ENCODE measurements at regions not wholly inside any gene's neighbourhood (a gene's known extent, or its start where the extent isn't known, plus 50 kb on each side); places are given as distances from the start of the nearest gene placed in this dataset.
"Not testable (repeated sequence)": the region's sequence is repeated elsewhere in the genome, so short reads cannot be mapped to it uniquely, and the experiment has no call there.

DNA sequence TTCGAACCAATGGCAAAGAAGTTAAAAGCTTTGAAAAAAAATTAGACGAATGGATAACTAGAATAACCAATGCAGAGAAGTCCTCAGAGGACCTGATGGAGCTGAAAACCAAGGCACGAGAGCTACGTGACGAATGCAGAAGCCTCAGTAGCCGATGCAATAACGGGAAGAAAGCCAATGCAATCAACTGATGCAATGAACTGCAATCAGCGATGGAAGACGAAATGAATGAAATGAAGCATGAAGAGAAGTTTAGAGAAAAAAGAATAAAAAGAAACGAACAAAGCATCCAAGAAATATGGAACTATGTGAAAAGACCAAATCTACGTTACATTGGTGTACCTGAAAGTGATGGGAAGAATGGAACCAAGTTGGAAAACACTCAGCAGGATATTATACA lies 52.6 kb upstream of the MRPS30 start:
- not testable (repeated sequence) for DNase-seq (ENCODE audit: low spot score)

DNA sequence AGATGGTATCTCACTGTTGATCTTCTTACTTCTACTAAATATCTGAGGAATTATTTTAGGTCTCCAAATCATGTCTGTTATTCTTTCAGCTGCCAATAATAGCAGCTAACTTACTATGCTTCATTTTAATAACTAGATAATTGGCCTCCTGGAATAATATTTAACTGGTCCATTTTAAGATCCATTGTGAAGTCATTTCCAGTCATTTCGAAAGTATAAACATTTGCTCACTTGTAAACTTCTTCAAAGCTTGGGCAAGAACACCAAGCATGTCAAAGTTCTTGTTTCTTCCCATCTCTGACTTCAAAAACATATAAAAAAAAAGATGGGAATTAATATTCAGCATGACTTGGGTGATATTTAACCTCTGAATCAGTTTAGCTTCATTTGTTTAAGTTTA lies 61.4 kb upstream of the MRPS30 start:
- no peak for DNase-seq (ENCODE audit: low spot score)

DNA sequence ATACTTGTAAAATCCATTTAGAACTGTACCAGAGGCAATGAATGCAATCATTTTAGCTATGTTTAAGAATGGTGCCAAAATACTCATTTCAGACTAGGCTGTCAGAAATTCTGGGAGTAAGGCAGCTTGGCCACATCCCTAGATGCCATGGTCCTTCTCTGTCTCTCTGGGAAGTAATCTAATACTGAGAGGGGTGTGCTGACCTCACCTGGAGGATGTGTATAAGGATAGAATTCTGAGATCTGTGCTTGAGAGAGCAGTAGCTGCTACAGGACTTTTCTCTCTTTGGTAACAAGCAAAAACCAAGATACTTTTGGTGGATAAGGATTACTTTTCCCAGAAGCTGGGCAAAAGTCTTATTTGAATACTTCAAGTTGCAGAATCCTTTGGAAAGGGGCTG lies 68.1 kb upstream of the MRPS30 start:
- DNase-seq (ENCODE audit: low spot score), result no peak

DNA sequence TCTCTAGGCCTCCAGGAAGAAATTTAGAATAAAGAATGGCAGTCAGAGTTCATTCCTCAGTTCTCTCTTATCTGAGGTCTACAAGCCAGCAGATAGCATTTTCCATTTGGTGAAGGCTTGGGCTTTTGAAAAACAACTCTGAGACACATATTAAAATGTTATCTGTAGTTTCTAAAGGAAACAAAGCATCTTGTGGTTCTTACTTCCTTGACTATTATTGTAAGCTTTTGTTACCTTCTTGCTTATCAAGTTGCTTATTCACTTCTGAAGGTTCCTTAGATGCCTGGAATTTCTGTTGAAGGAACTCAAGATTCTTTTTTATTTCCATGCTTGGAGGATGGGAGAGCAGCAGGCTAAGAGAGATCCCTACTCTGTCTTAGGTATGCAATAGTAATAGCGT lies 79.2 kb upstream of the MRPS30 start:
- DNase-seq (ENCODE audit: low spot score), result no peak

GRCh38 chr5:44727100-44727499 lies 81.6 kb upstream of the MRPS30 start:
- DNase-seq (ENCODE audit: low spot score), result no peak

- DNase-seq (ENCODE audit: low spot score), result no peak
These were observed 88.9 kb upstream of the MRPS30 start for GRCh38 chr5:44719856-44720255.

- no peak for DNase-seq (ENCODE audit: low spot score)
These were observed 93.7 kb upstream of the MRPS30 start for GRCh38 chr5:44714871-44715561.

GRCh38 chr5:44713446-44713845 lies 95.3 kb upstream of the MRPS30 start:
- no peak for DNase-seq (ENCODE audit: low spot score)

GRCh38 chr5:44711901-44712300 lies 96.8 kb upstream of the MRPS30 start:
- DNase-seq (ENCODE audit: low spot score), result no peak

GRCh38 chr5:44708602-44709001 lies 100.1 kb upstream of the MRPS30 start:
- no peak for DNase-seq (ENCODE audit: low spot score)

- no peak for DNase-seq (ENCODE audit: low spot score)
These were observed 101.0 kb upstream of the MRPS30 start for GRCh38 chr5:44707721-44708120.

GRCh38 chr5:44697025-44697424 lies 111.7 kb upstream of the MRPS30 start:
- DNase-seq (ENCODE audit: low spot score), result no peak

DNA sequence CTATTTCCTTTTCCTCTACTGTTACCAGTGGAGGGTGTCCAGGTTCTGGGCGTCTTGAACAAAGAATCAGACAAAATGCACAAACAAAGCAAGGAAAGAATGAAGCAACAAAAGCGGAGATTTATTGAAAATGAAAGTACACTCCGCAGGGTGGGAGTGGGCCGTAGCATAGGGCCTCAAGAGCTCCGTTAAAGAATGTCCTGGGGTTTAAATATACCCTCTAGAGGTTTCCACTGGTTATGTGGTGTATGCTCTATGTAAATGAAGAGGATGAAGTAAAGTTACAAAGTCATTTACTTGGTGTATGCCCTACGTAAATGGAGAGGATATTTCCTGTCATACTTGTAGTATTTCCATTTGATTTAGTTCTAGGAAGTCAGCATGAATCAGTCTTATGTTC lies 113.5 kb upstream of the MRPS30 start:
- no peak for DNase-seq (ENCODE audit: low spot score)

GRCh38 chr5:44691802-44692201 lies 116.9 kb upstream of the MRPS30 start:
- DNase-seq (ENCODE audit: low spot score), result no peak

DNA sequence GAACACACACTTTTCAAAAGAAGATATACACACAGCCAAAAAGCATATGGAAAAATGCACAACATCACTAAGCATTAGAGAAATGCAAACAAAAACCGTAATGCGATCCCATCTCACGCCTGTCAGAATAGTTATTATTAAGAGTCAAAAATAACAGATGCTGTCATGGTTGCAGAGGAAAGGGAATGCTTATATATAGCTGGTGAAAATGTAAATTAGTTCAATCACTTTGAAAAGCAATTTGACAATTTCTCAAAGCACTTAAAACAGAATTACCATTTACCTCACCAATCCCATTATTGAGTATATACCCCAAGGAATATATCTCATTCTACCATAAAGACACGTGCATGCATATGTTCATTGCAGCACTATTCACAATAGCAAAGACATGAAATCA lies 126.8 kb upstream of the MRPS30 start:
- DNase-seq (ENCODE audit: low spot score), result no peak

- DNase-seq (ENCODE audit: low spot score), result no peak
These were observed 129.5 kb upstream of the MRPS30 start for GRCh38 chr5:44679214-44679613.

DNA sequence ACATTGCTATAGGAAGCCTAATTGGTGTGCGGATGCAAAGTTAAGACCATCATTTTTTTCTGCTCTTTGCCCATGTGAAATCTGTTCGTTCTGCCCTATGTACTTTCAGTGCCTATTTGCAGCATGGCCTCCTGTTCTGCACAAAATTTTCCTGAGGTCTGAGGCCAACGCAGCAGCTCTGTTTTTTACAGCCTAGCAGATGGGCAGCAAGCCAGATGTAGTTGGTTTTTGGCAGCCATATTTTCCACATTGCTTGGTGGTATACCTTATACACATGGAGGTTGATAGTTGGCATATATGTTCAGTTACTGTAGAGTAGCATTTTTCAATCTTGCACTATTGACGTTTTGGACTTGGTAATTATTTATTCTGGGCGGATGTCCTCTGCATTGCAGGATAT lies 133.5 kb upstream of the MRPS30 start:
- no peak for DNase-seq (ENCODE audit: low spot score)

DNA sequence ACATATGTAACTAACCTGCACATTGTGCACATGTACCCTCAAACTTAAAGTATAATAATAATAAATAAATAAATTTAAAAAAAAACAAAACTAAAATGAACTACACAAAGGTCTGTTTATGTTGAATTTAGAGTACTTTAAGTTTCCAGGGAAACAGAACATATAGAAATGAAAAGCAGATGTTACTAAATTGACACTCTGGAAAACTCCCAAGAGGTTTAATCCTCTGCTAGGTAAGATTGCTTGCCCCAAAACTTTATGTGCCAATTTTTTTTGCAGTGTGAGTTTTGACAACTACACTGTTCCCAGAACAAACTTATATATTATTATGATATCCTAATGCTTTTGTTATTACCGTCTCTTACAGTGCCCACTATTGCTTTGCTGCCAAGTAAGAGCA lies 134.3 kb upstream of the MRPS30 start:
- no peak for DNase-seq (ENCODE audit: low spot score)

DNA sequence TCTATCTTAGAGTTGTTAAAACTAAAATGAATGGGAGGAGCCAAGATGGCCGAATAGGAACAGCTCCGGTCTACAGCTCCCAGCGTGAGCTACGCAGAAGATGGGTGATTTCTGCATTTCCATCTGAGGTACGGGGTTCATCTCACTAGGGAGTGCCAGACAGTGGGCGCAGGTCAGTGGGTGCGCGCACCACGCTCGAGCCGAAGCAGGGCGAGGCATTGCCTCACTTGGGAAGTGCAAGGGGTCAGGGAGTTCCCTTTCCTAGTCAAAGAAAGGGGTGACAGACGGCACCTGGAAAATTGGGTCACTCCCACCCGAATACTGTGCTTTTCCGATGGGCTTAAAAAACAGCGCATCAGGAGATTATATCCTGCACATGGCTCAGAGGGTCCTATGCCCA lies 140.3 kb upstream of the MRPS30 start:
- DNase-seq (ENCODE audit: low spot score), result not testable (repeated sequence)

- peak; percentile 11 for DNase-seq (ENCODE audit: low spot score)
These were observed 143.5 kb upstream of the MRPS30 start for GRCh38 chr5:44665101-44665701.

GRCh38 chr5:44664711-44665100 lies 144.0 kb upstream of the MRPS30 start:
- no peak for DNase-seq (ENCODE audit: low spot score)

GRCh38 chr5:44663991-44664710 lies 144.6 kb upstream of the MRPS30 start:
- DNase-seq (ENCODE audit: low spot score), result no peak

DNA sequence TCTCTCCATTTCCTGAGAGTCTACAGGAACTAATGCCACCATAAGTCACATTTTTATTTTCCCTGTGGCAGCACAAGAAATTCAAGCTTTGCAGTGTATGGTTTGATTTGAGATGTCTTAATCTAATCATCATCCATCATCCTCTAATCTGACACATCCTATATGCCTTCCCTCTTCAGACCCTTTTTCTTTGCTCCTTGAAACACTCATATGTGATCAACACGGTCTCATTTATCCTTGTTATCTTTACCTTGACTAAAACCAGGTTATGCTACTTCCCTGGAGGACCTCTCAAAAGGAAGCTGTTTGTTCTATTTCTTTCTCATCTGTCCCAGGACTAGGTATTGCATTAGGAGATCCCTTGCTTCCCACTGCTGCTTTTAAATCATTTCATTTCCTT lies 146.9 kb upstream of the MRPS30 start:
- no peak for DNase-seq (ENCODE audit: low spot score)

GRCh38 chr5:44660251-44660650 lies 148.5 kb upstream of the MRPS30 start:
- no peak for DNase-seq (ENCODE audit: low spot score)

Measured in AG20443 (cell line).